Spleen (tissue), 7 donors: ENCODE measurements at regions not wholly inside any gene's neighbourhood (a gene's known extent, or its start where the extent isn't known, plus 50 kb on each side); places are given as distances from the start of the nearest gene placed in this dataset.

Source experiments
- CTCF ChIP-seq, 11 experiments: fragments of 200-600 bp in 7 of 11; fragments of 450-650 bp in 4 of 11; sonication (generic) in 4 of 11; IDR thresholded peaks in 8 of 11; conservative IDR thresholded peaks in 3 of 11; 1 replicate in 7 of 11; 2 replicates in 4 of 11; pipeline versions ENCODE4 v1.4.0 to v1.8.0; 2016 to 2021; ENCODE audit warnings: antibody characterized with exemption in 11 of 11, inconsistent platforms in 4 of 11, mild to moderate bottlenecking in 1 of 11
- POLR2A ChIP-seq, 3 donors: fragments of 450-650 bp; IDR thresholded peaks; one replicate each; pipeline ENCODE4 v1.5.1; 2017; ENCODE audit warnings: antibody characterized with exemption in 3 of 3, mild to moderate bottlenecking in 1 of 3
- POLR2AphosphoS5 ChIP-seq, 3 donors: sonication (generic); formaldehyde crosslinking; IDR thresholded peaks; one replicate each; pipeline ENCODE4 v1.5.1; 2017; ENCODE audit warnings: antibody characterized with exemption in 3 of 3
- donor health status: DM: no; HTN: no; CAD: no; lungs with moderate emphysema.
- donor health status: DM: no; HTN: no; CAD: no.
- donor health status: DM: no; HTN: no; CAD: no.

DNA sequence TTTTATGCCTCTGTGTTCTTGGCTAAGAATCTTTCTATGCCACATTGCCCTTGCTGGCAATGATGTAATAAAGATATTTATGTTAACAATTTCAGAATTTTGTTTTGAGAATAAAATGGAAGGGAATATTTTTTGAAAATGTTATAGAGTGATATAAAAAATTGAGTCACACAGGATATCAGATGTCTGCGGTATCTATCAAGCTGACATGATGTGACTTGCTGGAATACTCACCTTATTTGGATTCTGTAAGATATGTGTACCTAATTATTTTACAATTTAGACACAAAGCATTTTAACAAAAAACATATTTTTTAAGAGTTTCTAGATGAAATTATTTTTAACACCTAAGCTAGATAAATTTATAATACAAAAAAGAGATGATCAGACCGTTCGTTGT, 660.0 kb upstream of the B3GALT2 start:
- TF ChIP-seq CTCF (IDR thresholded peaks at IDR 0.05 in 8 of 11, conservative IDR thresholded peaks at IDR 0.05 in 3 of 11) (no peak), POLR2AphosphoS5 (IDR thresholded peaks at IDR 0.05) (no peak), POLR2A (IDR thresholded peaks at IDR 0.05) (no peak)
